ENCODE measurements at regions not wholly inside any gene's neighbourhood (a gene's known extent, or its start where the extent isn't known, plus 50 kb on each side); places are given as distances from the start of the nearest gene placed in this dataset.
"Not testable (repeated sequence)": the region's sequence is repeated elsewhere in the genome, so short reads cannot be mapped to it uniquely, and the experiment has no call there.

- intact Hi-C loops (cut with micrococcal nuclease; ENCODE audit: unreplicated experiment) = no loop called here
- no peak for DNase-seq
- BruUV-seq (replicated peaks) = no TSS peak
- Mint-ChIP-seq H3K36me3 (ENCODE audit: insufficient read depth, unreplicated experiment) (no peaks in the 10 kb centered on the region), H3K9me3 (ENCODE audit: low read depth, unreplicated experiment) (no peaks in the 10 kb centered on the region), H3K4me3 (ENCODE audit: low read depth, unreplicated experiment) (no peak overlapping the region), H3K4me1 (ENCODE audit: low read depth, unreplicated experiment) (no peaks in the 10 kb centered on the region), H3K27me3 (ENCODE audit: unreplicated experiment) (no peaks in the 10 kb centered on the region), H3K27ac (ENCODE audit: unreplicated experiment) (no peak overlapping the region)
- CTCF ChIA-PET = no interaction called here
- no peak for TF ChIP-seq CTCF (IDR thresholded peaks at IDR 0.05; ENCODE audit: unreplicated experiment)
These were observed 566.3 kb upstream of the GALNTL6 start for GRCh38 chr4:171246948-171247347.

GRCh38 chr4:171242831-171243230 lies 570.4 kb upstream of the GALNTL6 start:
- H3K4me1 Mint-ChIP-seq (ENCODE audit: low read depth, unreplicated experiment) = no peaks in the 10 kb centered on the region
- intact Hi-C loops (cut with micrococcal nuclease; ENCODE audit: unreplicated experiment) = no loop called here
- CTCF ChIA-PET = no interaction called here
- no peaks in the 10 kb centered on the region for H3K9me3 Mint-ChIP-seq (ENCODE audit: low read depth, unreplicated experiment)
- H3K4me3 Mint-ChIP-seq (ENCODE audit: low read depth, unreplicated experiment) = no peak overlapping the region
- no peaks in the 10 kb centered on the region for H3K36me3 Mint-ChIP-seq (ENCODE audit: insufficient read depth, unreplicated experiment)
- no TSS peak for BruUV-seq (replicated peaks)
- DNase-seq = no peak
- no peak overlapping the region for H3K27ac Mint-ChIP-seq (ENCODE audit: unreplicated experiment)
- no peaks in the 10 kb centered on the region for H3K27me3 Mint-ChIP-seq (ENCODE audit: unreplicated experiment)
- TF ChIP-seq CTCF (IDR thresholded peaks at IDR 0.05; ENCODE audit: unreplicated experiment) = no peak

GRCh38 chr4:171239196-171239595 lies 574.0 kb upstream of the GALNTL6 start:
- CTCF ChIA-PET = no interaction called here
- no peak for DNase-seq
- no peak overlapping the region for H3K27ac Mint-ChIP-seq (ENCODE audit: unreplicated experiment)
- no TSS peak for BruUV-seq (replicated peaks)
- H3K4me1 Mint-ChIP-seq (ENCODE audit: low read depth, unreplicated experiment) = no peaks in the 10 kb centered on the region
- no peaks in the 10 kb centered on the region for H3K36me3 Mint-ChIP-seq (ENCODE audit: insufficient read depth, unreplicated experiment)
- intact Hi-C loops (cut with micrococcal nuclease; ENCODE audit: unreplicated experiment) = no loop called here
- H3K9me3 Mint-ChIP-seq (ENCODE audit: low read depth, unreplicated experiment) = no peaks in the 10 kb centered on the region
- no peak for TF ChIP-seq CTCF (IDR thresholded peaks at IDR 0.05; ENCODE audit: unreplicated experiment)
- H3K27me3 Mint-ChIP-seq (ENCODE audit: unreplicated experiment) = no peaks in the 10 kb centered on the region
- H3K4me3 Mint-ChIP-seq (ENCODE audit: low read depth, unreplicated experiment) = no peak overlapping the region

- TF ChIP-seq CTCF (IDR thresholded peaks at IDR 0.05; ENCODE audit: unreplicated experiment) = no peak
- no peaks in the 10 kb centered on the region for H3K4me1 Mint-ChIP-seq (ENCODE audit: low read depth, unreplicated experiment)
- H3K36me3 Mint-ChIP-seq (ENCODE audit: insufficient read depth, unreplicated experiment) = no peaks in the 10 kb centered on the region
- no peak overlapping the region for H3K27ac Mint-ChIP-seq (ENCODE audit: unreplicated experiment)
- DNase-seq = no peak
- H3K27me3 Mint-ChIP-seq (ENCODE audit: unreplicated experiment) = no peaks in the 10 kb centered on the region
- BruUV-seq (replicated peaks) = no TSS peak
- H3K4me3 Mint-ChIP-seq (ENCODE audit: low read depth, unreplicated experiment) = no peak overlapping the region
- intact Hi-C loops (cut with micrococcal nuclease; ENCODE audit: unreplicated experiment) = no loop called here
- no peaks in the 10 kb centered on the region for H3K9me3 Mint-ChIP-seq (ENCODE audit: low read depth, unreplicated experiment)
- CTCF ChIA-PET = interaction anchor here (0.6 kb wide), 1 partner anchor 28 kb away, joined by 5 read pairs; no protein-coding TSS in a partner anchor
These were observed 577.7 kb upstream of the GALNTL6 start for GRCh38 chr4:171235521-171235920.

GRCh38 chr4:171229354-171229753 lies 583.9 kb upstream of the GALNTL6 start:
- H3K4me1 Mint-ChIP-seq (ENCODE audit: low read depth, unreplicated experiment); H3K36me3 Mint-ChIP-seq (ENCODE audit: insufficient read depth, unreplicated experiment); H3K27me3 Mint-ChIP-seq (ENCODE audit: unreplicated experiment); DNase-seq; H3K27ac Mint-ChIP-seq (ENCODE audit: unreplicated experiment); H3K4me3 Mint-ChIP-seq (ENCODE audit: low read depth, unreplicated experiment); intact Hi-C loops (cut with micrococcal nuclease; ENCODE audit: unreplicated experiment); H3K9me3 Mint-ChIP-seq (ENCODE audit: low read depth, unreplicated experiment); BruUV-seq (replicated peaks); CTCF ChIA-PET: not testable (repeated sequence)
